Left lung (tissue), 4 donors: ENCODE measurements at regions not wholly inside any gene's neighbourhood (a gene's known extent, or its start where the extent isn't known, plus 50 kb on each side); places are given as distances from the start of the nearest gene placed in this dataset.

ENCODE experiments used
- ATAC-seq: fragments of 200-7000 bp; cut with Tn5 transposase; one replicate; pipeline ENCODE4 v1.9.1; 2020; ENCODE audit warnings: moderate library complexity
- DNase-seq, 4 donors: peaks; one replicate each; pipeline ENCODE4 v3.0.0-alpha.2; 2013 to 2020
- H3K27ac ChIP-seq, 2 donors: fragments of 200-600 bp; sonication (generic) in 1 of 2; one replicate each; pipeline versions ENCODE4 v1.5.0 to v1.8.0; 2020 to 2021
- H3K27me3 ChIP-seq, 2 donors: fragments of 200-600 bp; sonication (generic) in 1 of 2; one replicate each; pipeline versions ENCODE4 v1.5.0 to v1.8.0; 2020 to 2021
- H3K36me3 ChIP-seq, 2 donors: fragments of 200-600 bp; sonication (generic) in 1 of 2; one replicate each; pipeline versions ENCODE4 v1.5.0 to v1.8.0; 2020 to 2021
- H3K4me1 ChIP-seq, 2 donors: fragments of 200-600 bp; one replicate each; pipeline ENCODE4 v1.8.0; 2021
- H3K4me3 ChIP-seq, 2 donors: fragments of 200-600 bp; sonication (generic) in 1 of 2; one replicate each; pipeline versions ENCODE4 v1.5.0 to v1.8.0; 2020 to 2021; ENCODE audit warnings: mild to moderate bottlenecking in 1 of 2
- H3K9me3 ChIP-seq, 2 donors: fragments of 200-600 bp; sonication (generic) in 1 of 2; one replicate each; pipeline versions ENCODE4 v1.5.0 to v1.8.0; 2020 to 2021
- CTCF ChIP-seq, 2 donors: fragments of 200-600 bp; sonication (generic) in 1 of 2; IDR thresholded peaks; one replicate each; pipeline versions ENCODE4 v1.5.0 to v1.8.0; 2021; ENCODE audit warnings: antibody characterized with exemption in 2 of 2
- intact Hi-C, 2 donors: fragments of 100-400 bp; cut with DNase I; formaldehyde crosslinking; loops; one replicate each; pipeline versions ENCODE4 v1.11.2 to v1.14.2; 2022
- donor health status: DM: no; HTN: yes; CAD: no.
- donor health status: DM: no; HTN: no; CAD: no.

DNA sequence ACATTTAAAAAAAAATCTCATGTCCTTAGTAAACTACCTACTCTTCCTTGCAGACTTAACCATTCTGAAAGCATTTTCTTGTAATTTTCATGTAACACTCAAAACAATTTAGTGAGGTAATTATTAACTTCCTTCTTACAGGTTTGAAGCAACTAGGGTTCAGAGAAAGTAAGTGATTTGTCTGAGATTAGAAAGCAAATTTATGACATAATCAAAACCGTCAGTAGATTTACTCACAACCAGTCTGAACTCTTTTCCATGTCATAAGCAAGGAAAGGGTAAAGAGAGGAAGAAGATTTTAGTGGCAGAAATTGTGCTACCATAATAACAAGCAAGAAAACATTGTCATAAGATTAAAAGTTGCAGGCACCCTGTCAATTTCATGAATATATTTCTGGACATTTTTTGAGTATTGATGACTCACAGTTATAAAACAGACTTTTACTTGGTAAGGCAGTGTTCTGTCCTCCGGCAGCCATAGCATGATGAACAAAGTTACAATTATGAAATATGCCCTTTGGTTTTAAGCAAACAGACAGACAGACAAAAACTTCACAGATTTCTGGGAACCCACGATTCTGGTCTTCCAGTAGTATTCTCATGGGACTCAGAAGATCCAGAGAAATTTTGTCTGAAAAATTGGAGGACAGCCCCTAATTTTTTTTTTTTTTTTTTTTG, 707.2 kb downstream of the RWDD3 start:
- Histone ChIP-seq H3K27me3 (no peaks in the 10 kb centered on the region), H3K9me3 (no peaks in the 10 kb centered on the region), H3K36me3 (no peaks in the 10 kb centered on the region), H3K4me1 (no peaks in the 10 kb centered on the region), H3K27ac (no peak overlapping the region), H3K4me3 (no peak overlapping the region)
- no peak for ATAC-seq
- no peak for DNase-seq
- TF ChIP-seq CTCF (IDR thresholded peaks at IDR 0.05): no peak
- intact Hi-C loops: no loop called here

DNA sequence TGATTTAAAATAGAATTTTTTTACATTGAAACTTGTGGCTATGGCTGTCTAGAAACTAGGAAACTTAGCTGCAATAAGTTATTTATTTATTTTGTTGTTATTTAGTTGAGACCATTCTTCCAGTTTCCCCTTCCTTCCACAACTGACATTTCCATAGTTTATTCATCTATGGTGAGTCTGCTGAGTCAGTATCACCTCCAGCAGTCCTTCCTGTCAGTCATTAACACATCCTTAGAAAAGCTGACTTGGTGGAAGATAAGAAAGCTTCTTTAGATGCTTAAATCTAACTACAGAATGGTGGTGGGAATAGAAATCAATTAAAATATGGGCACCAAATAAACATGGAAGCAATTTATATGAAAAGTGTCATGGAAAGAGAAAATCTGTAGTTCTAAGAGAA, 714.0 kb downstream of the RWDD3 start:
- intact Hi-C loops: no loop called here
- Histone ChIP-seq H3K27me3 (no peaks in the 10 kb centered on the region), H3K4me1 (no peaks in the 10 kb centered on the region), H3K9me3 (no peaks in the 10 kb centered on the region), H3K4me3 (no peak overlapping the region), H3K27ac (no peak overlapping the region), H3K36me3 (no peaks in the 10 kb centered on the region)
- DNase-seq: no peak
- ATAC-seq: no peak
- TF ChIP-seq CTCF (IDR thresholded peaks at IDR 0.05): no peak

- H3K27me3 ChIP-seq: no peaks in the 10 kb centered on the region
- DNase-seq (no peak), ATAC-seq (no peak)
- no peaks in the 10 kb centered on the region for H3K4me1 ChIP-seq
- H3K4me3 ChIP-seq: no peak overlapping the region
- no peaks in the 10 kb centered on the region for H3K36me3 ChIP-seq
- no peak for TF ChIP-seq CTCF (IDR thresholded peaks at IDR 0.05)
- no peak overlapping the region for H3K27ac ChIP-seq
- intact Hi-C loops: no loop called here
- no peaks in the 10 kb centered on the region for H3K9me3 ChIP-seq
These were observed 717.5 kb downstream of the RWDD3 start for GRCh38 chr1:95951371-95952102.

DNA sequence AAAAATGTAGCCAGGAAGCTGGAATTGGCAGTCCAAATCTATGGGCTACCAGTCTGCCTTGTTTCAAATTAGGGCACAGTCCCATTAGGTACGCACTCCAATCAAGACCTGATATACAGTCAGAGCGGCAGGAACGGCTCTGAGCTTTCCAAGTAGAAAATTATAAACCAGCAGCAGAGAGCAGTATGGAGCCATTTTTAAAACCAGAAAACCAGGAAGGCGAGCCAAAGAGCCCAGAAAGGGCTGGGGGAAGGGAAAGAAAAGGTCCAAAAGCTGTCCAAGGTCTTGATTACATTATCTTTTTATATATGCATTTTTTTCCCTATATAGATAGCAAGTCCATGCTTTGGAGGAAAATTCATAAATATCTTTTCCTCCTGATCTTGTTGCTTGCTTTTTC, 719.0 kb downstream of the RWDD3 start:
- no peak overlapping the region for H3K27ac ChIP-seq
- H3K36me3 ChIP-seq: no peaks in the 10 kb centered on the region
- peak in 1 of 2 donors; percentile 14 for TF ChIP-seq CTCF (IDR thresholded peaks at IDR 0.05)
- intact Hi-C loops: no loop called here
- peak in 1 of 4 donors; percentile 36 for DNase-seq
- no peaks in the 10 kb centered on the region for H3K9me3 ChIP-seq
- no peaks in the 10 kb centered on the region for H3K4me1 ChIP-seq
- ATAC-seq: peak; percentile 86
- H3K4me3 ChIP-seq: no peak overlapping the region
- H3K27me3 ChIP-seq: no peaks in the 10 kb centered on the region

GRCh38 chr1:95954585-95954984, 720.6 kb downstream of the RWDD3 start:
- DNase-seq: no peak
- intact Hi-C loops: no loop called here
- Histone ChIP-seq H3K4me3 (no peak overlapping the region), H3K27ac (no peak overlapping the region), H3K27me3 (no peaks in the 10 kb centered on the region), H3K4me1 (no peaks in the 10 kb centered on the region), H3K36me3 (no peaks in the 10 kb centered on the region), H3K9me3 (peaks cover 0 to 6% of the 10 kb centered on the region in 2 donors)
- ATAC-seq: no peak
- no peak for TF ChIP-seq CTCF (IDR thresholded peaks at IDR 0.05)
